NCI-H1417 (cell line): ENCODE measurements at regions not wholly inside any gene's neighbourhood (a gene's known extent, or its start where the extent isn't known, plus 50 kb on each side); places are given as distances from the start of the nearest gene placed in this dataset.
"Not testable (repeated sequence)": the region's sequence is repeated elsewhere in the genome, so short reads cannot be mapped to it uniquely, and the experiment has no call there.

Experiments used
- DNase-seq, 3 experiments: peaks; one replicate each; lab custom pipeline; 2025; lab: John Stamatoyannopoulos, UW

GRCh38 chr9:81814401-81814793, 113.8 kb upstream of the SPATA31D4 start:
- no peak for DNase-seq

- DNase-seq, result peak in 2 of 3 experiments; percentile 40 to 68
These were observed 113.3 kb upstream of the SPATA31D4 start for GRCh38 chr9:81814794-81815464.

DNA sequence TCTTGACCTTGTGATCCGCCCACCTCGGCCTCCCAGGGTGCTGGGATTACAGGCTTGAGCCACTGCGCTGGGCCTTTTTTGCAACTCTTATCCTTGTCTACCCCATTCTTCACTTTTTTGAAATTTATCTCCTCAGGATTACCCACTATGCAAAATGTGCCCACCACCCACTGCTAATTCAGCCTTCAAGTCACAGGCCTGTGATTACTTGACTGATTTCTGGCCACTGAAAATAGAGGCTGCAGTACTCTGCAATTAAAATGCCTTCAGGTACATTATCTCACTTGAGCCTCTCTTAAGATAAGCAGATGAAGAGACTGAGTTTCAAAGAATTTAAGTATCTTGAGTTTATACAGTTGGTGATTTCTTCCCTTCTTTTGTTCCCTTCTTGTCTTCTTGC, 112.4 kb upstream of the SPATA31D4 start:
- DNase-seq, result no peak

- no peak for DNase-seq
These were observed 109.1 kb upstream of the SPATA31D4 start for GRCh38 chr9:81819155-81819554.

DNA sequence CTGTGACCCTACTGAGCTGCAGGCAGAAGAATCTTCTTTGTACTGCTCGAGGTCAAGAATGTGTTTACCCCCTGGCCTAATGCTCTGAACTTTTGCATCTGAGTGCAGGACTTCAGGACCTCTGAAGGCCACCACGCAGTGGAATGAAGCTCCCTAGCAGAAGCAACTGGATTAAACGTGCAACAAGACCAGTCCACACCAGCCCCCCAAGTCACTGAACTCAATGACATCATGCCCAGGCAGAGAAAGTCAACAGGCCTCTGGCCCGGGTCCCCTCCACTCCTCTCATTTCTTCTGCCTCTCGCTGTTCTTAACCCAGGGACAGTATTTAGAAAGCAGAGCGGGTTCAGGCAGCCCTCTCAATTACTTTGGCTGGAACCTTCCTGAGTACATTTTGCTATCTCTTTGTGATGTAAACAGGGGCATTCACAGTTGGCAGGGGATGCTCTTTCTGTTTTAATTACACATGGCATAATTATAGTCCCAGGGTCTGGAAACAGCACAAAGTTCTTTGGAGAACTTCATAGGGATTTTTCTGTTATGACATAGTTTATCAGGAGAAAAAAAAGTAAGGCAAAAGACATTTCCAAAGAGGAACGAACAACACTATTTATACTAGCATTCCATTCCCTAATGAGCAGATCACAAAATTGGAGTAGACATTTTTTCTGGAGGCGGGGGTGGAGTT, 108.2 kb upstream of the SPATA31D4 start:
- DNase-seq, result no peak

- no peak for DNase-seq
These were observed 105.8 kb upstream of the SPATA31D4 start for GRCh38 chr9:81822301-81822865.

GRCh38 chr9:81822967-81823366, 105.3 kb upstream of the SPATA31D4 start:
- peak in 1 of 3 experiments; percentile 30 for DNase-seq

GRCh38 chr9:81823672-81824554, 104.3 kb upstream of the SPATA31D4 start:
- DNase-seq, result peak in 2 of 3 experiments; percentile 71 to 91

DNA sequence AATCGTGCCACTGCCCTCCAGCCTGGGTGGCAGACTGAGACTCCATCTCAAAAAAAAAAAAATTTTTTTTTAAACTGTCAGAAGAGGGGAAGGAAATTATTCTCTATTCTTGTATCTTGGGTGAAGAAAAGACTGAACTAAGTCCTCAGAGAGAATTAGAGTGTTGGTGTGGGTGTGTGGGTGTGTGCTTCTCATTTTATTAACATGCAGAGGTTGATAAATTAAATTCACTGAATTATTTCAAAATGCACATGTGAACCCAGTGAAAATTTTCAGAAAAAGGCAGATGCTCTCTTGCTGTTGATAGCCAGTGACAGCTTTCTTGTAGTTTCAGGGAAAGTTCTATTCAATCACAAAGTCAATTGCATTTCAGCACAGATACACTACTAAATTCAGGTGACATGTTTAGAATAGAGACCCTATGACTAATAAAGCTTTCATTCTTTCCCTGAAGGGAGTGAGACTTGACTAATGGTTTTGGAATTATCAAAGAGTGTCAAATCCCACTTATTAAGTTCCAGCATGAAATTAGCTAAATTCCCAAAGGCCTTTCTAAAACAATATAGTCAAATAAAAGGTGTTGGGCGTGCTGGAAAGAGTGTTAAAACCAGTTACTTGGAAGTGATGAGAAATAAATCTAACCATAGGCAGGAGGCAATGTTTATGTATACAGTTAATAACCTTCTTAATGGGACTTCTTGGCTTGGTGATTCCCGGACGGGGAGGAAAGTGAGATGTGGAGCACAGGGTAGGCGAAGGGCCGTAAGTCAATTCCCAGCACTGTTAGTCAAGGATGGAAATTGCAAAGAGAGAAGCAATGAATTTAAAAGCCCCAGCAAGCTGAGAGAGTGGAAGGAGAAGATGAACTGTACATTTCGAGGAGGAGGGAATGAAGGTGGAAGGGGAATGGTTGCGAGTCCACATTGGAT, 103.2 kb upstream of the SPATA31D4 start:
- DNase-seq, result no peak

DNA sequence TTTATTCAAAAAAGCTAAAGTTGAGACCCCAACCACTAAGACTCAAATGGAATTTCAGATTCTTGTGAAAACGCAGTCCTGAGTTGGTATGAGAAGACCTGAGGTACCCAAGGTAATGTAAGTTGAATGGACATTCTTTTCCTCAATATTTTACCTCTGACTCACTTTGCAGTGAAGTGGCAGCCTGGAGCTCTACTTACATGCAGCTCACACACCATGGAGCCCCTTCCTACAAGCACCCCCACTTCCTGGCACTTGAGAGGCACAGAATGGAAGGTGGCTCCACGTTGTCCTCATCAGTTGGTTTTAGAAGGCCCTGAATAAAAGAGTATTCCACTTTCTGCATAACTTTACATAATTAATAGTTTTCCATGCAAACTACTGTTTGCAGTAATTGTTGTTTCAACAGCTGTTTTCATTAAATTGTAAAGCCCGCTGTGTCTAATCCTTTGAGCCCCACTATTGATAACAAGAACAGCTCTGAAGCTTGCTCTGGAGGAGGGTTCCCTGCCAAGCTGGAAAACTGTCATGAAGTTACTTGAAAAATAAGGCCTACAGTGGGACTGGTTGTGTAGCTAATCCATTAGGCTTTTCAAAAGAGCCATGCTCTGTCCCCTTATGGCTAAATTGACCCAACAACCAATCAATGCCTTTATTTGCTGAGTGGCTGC, 102.2 kb upstream of the SPATA31D4 start:
- no peak for DNase-seq

- peak in 1 of 3 experiments; percentile 24 for DNase-seq
These were observed 101.7 kb upstream of the SPATA31D4 start for GRCh38 chr9:81826517-81826906.

GRCh38 chr9:81827616-81828296, 100.5 kb upstream of the SPATA31D4 start:
- DNase-seq, result no peak

GRCh38 chr9:81829195-81829882, 98.9 kb upstream of the SPATA31D4 start:
- no peak for DNase-seq

DNA sequence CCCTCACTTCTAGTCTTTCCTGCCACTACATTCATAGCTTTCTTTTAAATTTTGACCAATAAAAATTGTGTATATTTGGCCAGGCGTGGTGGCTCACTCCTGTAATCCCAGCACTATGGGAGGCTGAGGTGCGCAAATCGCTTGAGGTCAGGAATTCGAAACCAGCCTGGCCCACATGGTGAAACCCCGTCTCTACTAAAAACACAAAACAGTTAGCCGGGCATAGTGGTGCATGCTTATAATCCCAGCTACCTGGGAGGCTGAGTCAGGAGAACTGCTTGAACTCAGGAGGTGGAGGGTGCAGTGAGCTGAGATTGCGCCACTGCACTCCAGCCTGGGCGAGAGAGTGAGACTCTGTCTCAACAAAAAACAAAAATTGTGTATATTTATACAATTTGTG, 97.8 kb upstream of the SPATA31D4 start:
- DNase-seq, result not testable (repeated sequence)

- DNase-seq, result no peak
These were observed 95.5 kb upstream of the SPATA31D4 start for GRCh38 chr9:81832571-81833285.

- DNase-seq, result no peak
These were observed 94.5 kb upstream of the SPATA31D4 start for GRCh38 chr9:81833563-81834345.

DNA sequence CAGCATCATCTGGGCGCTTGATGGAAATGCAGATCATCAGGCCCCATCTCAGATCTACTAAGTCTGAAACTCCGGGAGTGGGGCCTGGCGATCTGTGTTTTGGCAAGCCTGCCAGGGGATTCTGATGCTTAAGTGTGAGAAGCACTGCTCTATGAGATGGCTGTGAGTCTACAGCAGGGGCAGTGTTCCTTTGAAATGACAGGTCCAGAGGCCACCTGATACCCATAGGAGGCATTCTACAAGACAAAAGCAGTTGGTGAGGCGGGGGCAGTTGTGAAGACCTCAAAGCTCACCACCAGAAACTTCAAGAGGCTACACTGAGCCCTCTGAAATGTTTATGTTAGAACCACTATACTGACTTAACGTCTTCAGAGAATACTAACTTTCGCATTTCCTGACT, 86.9 kb upstream of the SPATA31D4 start:
- DNase-seq, result no peak

- DNase-seq, result peak in 1 of 3 experiments; percentile 59
These were observed 84.1 kb upstream of the SPATA31D4 start for GRCh38 chr9:81844131-81844567.
